ENCODE measurements at regions not wholly inside any gene's neighbourhood (a gene's known extent, or its start where the extent isn't known, plus 50 kb on each side); places are given as distances from the start of the nearest gene placed in this dataset.

DNA sequence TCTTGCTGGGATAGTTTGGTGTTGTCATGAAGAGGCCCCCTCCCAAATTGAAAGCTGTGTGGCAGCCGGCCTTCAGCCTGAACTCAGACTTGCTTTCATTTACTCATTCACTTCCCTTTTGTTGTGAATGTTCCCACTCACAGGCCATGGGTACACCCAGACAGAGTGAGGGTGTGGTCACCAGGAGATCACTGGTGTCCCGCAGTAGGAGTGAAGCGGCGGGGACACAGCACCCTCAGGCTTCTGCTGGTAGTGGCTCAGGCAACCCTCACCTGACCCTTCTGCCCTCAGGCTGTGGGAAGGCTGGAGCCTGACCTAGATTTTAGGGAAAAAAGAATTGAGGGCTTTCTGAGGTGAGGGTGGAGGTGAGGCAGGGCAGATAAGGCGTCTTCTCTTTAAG, 244.4 kb downstream of the SOX2 start:
- no peaks in the 10 kb centered on the region for H3K79me2 ChIP-seq (ENCODE audit: insufficient read depth)
- H3K27me3 ChIP-seq (ENCODE audit: insufficient read depth) = no peaks in the 10 kb centered on the region
- no peak overlapping the region for H3K9ac ChIP-seq
- WGBS (ENCODE audit: low lambda C conversion rate) = 85% methylated on average over 5 of the region's 5 CpGs
- H3K4me1 ChIP-seq (ENCODE audit: control insufficient read depth in 1 of 2, insufficient read depth in 2 of 2, low read depth in 1 of 2, low read length in 1 of 2) = no peaks in the 10 kb centered on the region
- DNase-seq = no peak
- ChIA-PET POLR2A (no interaction called here), CTCF (interaction anchor here (0.8 kb wide), 1 partner anchor 8 kb away, joined by 3 read pairs; no protein-coding TSS in a partner anchor)
- no peaks in the 10 kb centered on the region for H3F3A ChIP-seq (replicated peaks; ENCODE audit: insufficient read depth)
- no peaks in the 10 kb centered on the region for H3K9me2 ChIP-seq
- TF ChIP-seq FOSL2 (IDR thresholded peaks at IDR 0.05; ENCODE audit: borderline replicate concordance, low read depth) (no peak), TEAD4 (IDR thresholded peaks at IDR 0.05; ENCODE audit: borderline replicate concordance, insufficient read depth) (no peak), RFX5 (IDR thresholded peaks at IDR 0.05; ENCODE audit: low read length) (no peak), GABPA (IDR thresholded peaks at IDR 0.05; ENCODE audit: low read depth) (no peak), TCF12 (IDR thresholded peaks at IDR 0.05) (no peak), MEF2A (IDR thresholded peaks at IDR 0.05; ENCODE audit: borderline replicate concordance, low read depth) (no peak), GATA2 (CRISPR knock-in tag; IDR thresholded peaks at IDR 0.05) (no peak), CHD2 (IDR thresholded peaks at IDR 0.05; ENCODE audit: low read length, partially characterized antibody) (no peak), RXRA (IDR thresholded peaks at IDR 0.05; ENCODE audit: borderline replicate concordance, low read depth) (no peak), YY1 (IDR thresholded peaks at IDR 0.05; ENCODE audit: low read depth) (no peak)
- no peak overlapping the region for H2AFZ ChIP-seq (ENCODE audit: low read depth)
- H3K36me3 ChIP-seq (replicated peaks in 1 of 2; ENCODE audit: control insufficient read depth in 1 of 2, insufficient read depth in 2 of 2, low read length in 1 of 2) = no peaks in the 10 kb centered on the region
- H3K4me3 ChIP-seq (ENCODE audit: low read depth in 2 of 2, low read length in 1 of 2) = no peak overlapping the region
- no peaks in the 10 kb centered on the region for H4K20me1 ChIP-seq (ENCODE audit: insufficient read depth)
- H3K27ac ChIP-seq (ENCODE audit: low read depth in 2 of 2, low read length in 1 of 2) = no peak overlapping the region
- H3K9me3 ChIP-seq = no peaks in the 10 kb centered on the region
- no peak overlapping the region for H3K4me2 ChIP-seq

DNA sequence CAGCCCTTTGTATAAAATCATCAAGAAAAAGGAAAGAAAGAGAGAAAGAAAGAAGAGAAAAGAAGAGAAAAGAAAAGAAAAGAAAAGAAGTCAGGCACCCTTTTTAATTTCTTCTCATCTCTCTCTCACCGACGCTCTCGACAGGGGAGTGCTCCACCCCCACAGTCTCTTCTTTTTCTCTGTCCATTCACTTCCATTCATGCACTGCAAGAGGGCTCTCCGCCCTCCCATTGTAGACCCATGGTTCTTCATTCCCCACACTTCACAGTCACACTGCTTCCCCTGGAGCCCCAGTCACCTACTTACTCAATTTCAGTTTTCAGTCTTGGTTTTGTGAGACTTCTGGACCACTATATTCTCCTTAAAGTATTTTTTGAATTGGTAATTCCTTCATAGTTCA, 254.7 kb downstream of the SOX2 start:
- ChIA-PET CTCF (no interaction called here), POLR2A (no interaction called here)
- no peaks in the 10 kb centered on the region for H3K4me1 ChIP-seq (ENCODE audit: control insufficient read depth in 1 of 2, insufficient read depth in 2 of 2, low read depth in 1 of 2, low read length in 1 of 2)
- H3K27ac ChIP-seq (ENCODE audit: low read depth in 2 of 2, low read length in 1 of 2) = no peak overlapping the region
- no peak overlapping the region for H3K9ac ChIP-seq
- no peaks in the 10 kb centered on the region for H3F3A ChIP-seq (replicated peaks; ENCODE audit: insufficient read depth)
- no peak overlapping the region for H2AFZ ChIP-seq (ENCODE audit: low read depth)
- H3K9me3 ChIP-seq = no peaks in the 10 kb centered on the region
- H3K4me3 ChIP-seq (ENCODE audit: low read depth in 2 of 2, low read length in 1 of 2) = no peak overlapping the region
- no peaks in the 10 kb centered on the region for H3K79me2 ChIP-seq (ENCODE audit: insufficient read depth)
- no peaks in the 10 kb centered on the region for H3K36me3 ChIP-seq (replicated peaks in 1 of 2; ENCODE audit: control insufficient read depth in 1 of 2, insufficient read depth in 2 of 2, low read length in 1 of 2)
- DNase-seq = no peak
- no peak overlapping the region for H3K4me2 ChIP-seq
- 83% methylated on average over 4 of the region's 4 CpGs for WGBS (ENCODE audit: low lambda C conversion rate)
- no peaks in the 10 kb centered on the region for H3K9me2 ChIP-seq
- no peaks in the 10 kb centered on the region for H4K20me1 ChIP-seq (ENCODE audit: insufficient read depth)
- no peaks in the 10 kb centered on the region for H3K27me3 ChIP-seq (ENCODE audit: insufficient read depth)
- TF ChIP-seq EZH2phosphoT487 (IDR thresholded peaks at IDR 0.05; ENCODE audit: borderline replicate concordance, low read depth) (no peak), TCF12 (IDR thresholded peaks at IDR 0.05) (no peak), JUND (IDR thresholded peaks at IDR 0.05) (no peak), MXI1 (IDR thresholded peaks at IDR 0.05; ENCODE audit: low read depth, low read length) (no peak), FOSL2 (IDR thresholded peaks at IDR 0.05; ENCODE audit: borderline replicate concordance, low read depth) (no peak), YY1 (IDR thresholded peaks at IDR 0.05; ENCODE audit: low read depth) (no peak), TAF1 (IDR thresholded peaks at IDR 0.05; ENCODE audit: borderline replicate concordance, low read depth, low read length) (no peak), MEF2A (IDR thresholded peaks at IDR 0.05; ENCODE audit: borderline replicate concordance, low read depth) (no peak), SMC3 (IDR thresholded peaks at IDR 0.05; ENCODE audit: low read depth, low read length) (no peak), SIN3A (IDR thresholded peaks at IDR 0.05; ENCODE audit: borderline replicate concordance, low read depth, low read length) (no peak), RXRA (IDR thresholded peaks at IDR 0.05; ENCODE audit: borderline replicate concordance, low read depth) (no peak), NRF1 (IDR thresholded peaks at IDR 0.05; ENCODE audit: low read depth, low read length) (no peak)
- TF ChIP-seq, protein P1, sequence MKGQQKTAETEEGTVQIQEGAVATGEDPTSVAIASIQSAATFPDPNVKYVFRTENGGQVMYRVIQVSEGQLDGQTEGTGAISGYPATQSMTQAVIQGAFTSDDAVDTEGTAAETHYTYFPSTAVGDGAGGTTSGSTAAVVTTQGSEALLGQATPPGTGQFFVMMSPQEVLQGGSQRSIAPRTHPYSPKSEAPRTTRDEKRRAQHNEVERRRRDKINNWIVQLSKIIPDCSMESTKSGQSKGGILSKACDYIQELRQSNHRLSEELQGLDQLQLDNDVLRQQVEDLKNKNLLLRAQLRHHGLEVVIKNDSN (IDR thresholded peaks at IDR 0.05; ENCODE audit: borderline replicate concordance, low read depth) = no peak
- TF ChIP-seq, protein P2, sequence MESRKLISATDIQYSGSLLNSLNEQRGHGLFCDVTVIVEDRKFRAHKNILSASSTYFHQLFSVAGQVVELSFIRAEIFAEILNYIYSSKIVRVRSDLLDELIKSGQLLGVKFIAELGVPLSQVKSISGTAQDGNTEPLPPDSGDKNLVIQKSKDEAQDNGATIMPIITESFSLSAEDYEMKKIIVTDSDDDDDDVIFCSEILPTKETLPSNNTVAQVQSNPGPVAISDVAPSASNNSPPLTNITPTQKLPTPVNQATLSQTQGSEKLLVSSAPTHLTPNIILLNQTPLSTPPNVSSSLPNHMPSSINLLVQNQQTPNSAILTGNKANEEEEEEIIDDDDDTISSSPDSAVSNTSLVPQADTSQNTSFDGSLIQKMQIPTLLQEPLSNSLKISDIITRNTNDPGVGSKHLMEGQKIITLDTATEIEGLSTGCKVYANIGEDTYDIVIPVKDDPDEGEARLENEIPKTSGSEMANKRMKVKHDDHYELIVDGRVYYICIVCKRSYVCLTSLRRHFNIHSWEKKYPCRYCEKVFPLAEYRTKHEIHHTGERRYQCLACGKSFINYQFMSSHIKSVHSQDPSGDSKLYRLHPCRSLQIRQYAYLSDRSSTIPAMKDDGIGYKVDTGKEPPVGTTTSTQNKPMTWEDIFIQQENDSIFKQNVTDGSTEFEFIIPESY (IDR thresholded peaks at IDR 0.05; ENCODE audit: borderline replicate concordance, low read depth) = no peak
- TF ChIP-seq, protein P3, sequence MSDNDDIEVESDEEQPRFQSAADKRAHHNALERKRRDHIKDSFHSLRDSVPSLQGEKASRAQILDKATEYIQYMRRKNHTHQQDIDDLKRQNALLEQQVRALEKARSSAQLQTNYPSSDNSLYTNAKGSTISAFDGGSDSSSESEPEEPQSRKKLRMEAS (IDR thresholded peaks at IDR 0.05; ENCODE audit: low read depth) = no peak
- TF ChIP-seq, protein P4, sequence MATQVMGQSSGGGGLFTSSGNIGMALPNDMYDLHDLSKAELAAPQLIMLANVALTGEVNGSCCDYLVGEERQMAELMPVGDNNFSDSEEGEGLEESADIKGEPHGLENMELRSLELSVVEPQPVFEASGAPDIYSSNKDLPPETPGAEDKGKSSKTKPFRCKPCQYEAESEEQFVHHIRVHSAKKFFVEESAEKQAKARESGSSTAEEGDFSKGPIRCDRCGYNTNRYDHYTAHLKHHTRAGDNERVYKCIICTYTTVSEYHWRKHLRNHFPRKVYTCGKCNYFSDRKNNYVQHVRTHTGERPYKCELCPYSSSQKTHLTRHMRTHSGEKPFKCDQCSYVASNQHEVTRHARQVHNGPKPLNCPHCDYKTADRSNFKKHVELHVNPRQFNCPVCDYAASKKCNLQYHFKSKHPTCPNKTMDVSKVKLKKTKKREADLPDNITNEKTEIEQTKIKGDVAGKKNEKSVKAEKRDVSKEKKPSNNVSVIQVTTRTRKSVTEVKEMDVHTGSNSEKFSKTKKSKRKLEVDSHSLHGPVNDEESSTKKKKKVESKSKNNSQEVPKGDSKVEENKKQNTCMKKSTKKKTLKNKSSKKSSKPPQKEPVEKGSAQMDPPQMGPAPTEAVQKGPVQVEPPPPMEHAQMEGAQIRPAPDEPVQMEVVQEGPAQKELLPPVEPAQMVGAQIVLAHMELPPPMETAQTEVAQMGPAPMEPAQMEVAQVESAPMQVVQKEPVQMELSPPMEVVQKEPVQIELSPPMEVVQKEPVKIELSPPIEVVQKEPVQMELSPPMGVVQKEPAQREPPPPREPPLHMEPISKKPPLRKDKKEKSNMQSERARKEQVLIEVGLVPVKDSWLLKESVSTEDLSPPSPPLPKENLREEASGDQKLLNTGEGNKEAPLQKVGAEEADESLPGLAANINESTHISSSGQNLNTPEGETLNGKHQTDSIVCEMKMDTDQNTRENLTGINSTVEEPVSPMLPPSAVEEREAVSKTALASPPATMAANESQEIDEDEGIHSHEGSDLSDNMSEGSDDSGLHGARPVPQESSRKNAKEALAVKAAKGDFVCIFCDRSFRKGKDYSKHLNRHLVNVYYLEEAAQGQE (IDR thresholded peaks at IDR 0.05; ENCODE audit: low read depth, low read length) = no peak
- TF ChIP-seq, protein P5, sequence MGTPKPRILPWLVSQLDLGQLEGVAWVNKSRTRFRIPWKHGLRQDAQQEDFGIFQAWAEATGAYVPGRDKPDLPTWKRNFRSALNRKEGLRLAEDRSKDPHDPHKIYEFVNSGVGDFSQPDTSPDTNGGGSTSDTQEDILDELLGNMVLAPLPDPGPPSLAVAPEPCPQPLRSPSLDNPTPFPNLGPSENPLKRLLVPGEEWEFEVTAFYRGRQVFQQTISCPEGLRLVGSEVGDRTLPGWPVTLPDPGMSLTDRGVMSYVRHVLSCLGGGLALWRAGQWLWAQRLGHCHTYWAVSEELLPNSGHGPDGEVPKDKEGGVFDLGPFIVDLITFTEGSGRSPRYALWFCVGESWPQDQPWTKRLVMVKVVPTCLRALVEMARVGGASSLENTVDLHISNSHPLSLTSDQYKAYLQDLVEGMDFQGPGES (IDR thresholded peaks at IDR 0.05; ENCODE audit: low read depth, low read length) = no peak

All from SK-N-SH (cell line).